Osteoblast (primary cell): ENCODE measurements at regions not wholly inside any gene's neighbourhood (a gene's known extent, or its start where the extent isn't known, plus 50 kb on each side); places are given as distances from the start of the nearest gene placed in this dataset.

Experiments used
- DNase-seq: peaks from one replicate; pipeline ENCODE4 v3.0.0; 2011; ENCODE audit warnings: low spot score, mixed read lengths; ENCODE audit not compliant: insufficient read length; ENCODE audit errors: missing footprints
- H2AFZ ChIP-seq: 2 replicates; pipeline ENCODE4 v1.6.0; 2011; ENCODE audit warnings: mild to moderate bottlenecking, low read length
- H3K27ac ChIP-seq: 2 replicates; pipeline ENCODE4 v1.5.1; 2011; ENCODE audit warnings: mild to moderate bottlenecking, low read depth, low read length, moderate library complexity
- H3K27me3 ChIP-seq: 2 replicates; pipeline ENCODE4 v1.6.0; 2012; ENCODE audit warnings: mild to moderate bottlenecking, control low read depth, inconsistent platforms, low read length, moderate library complexity; ENCODE audit not compliant: insufficient read depth
- H3K36me3 ChIP-seq: 2 replicates; pipeline ENCODE4 v1.5.1; 2011; ENCODE audit warnings: mild to moderate bottlenecking, low read length, control low read depth, moderate library complexity; ENCODE audit not compliant: insufficient read depth
- H3K4me1 ChIP-seq: 2 replicates; pipeline ENCODE4 v1.5.1; 2011; ENCODE audit warnings: mild to moderate bottlenecking, low read length, control low read depth, moderate library complexity; ENCODE audit not compliant: insufficient read depth
- H3K4me2 ChIP-seq: 2 replicates; pipeline ENCODE4 v1.6.0; 2011; ENCODE audit warnings: mild to moderate bottlenecking, low read length; ENCODE audit not compliant: insufficient read depth
- H3K4me3 ChIP-seq: fragments of 200-600 bp; sonication (generic); 3 replicates; pipeline ENCODE4 v1.5.1; 2012; ENCODE audit warnings: mild to moderate bottlenecking, low read length, inconsistent platforms; ENCODE audit not compliant: insufficient read depth
- H3K79me2 ChIP-seq: 2 replicates; pipeline ENCODE4 v1.6.0; 2012; ENCODE audit warnings: mild to moderate bottlenecking, low read length, control low read depth, inconsistent platforms; ENCODE audit not compliant: insufficient read depth
- H3K9me3 ChIP-seq: 2 replicates; pipeline ENCODE4 v1.5.1; 2011; ENCODE audit warnings: low read depth, low read length, control low read depth
- H4K20me1 ChIP-seq: 2 replicates; pipeline ENCODE4 v1.6.0; 2012; ENCODE audit warnings: mild to moderate bottlenecking, low read length, control low read depth; ENCODE audit not compliant: insufficient read depth
- TF ChIP-seq, protein P1 (sequence below): IDR thresholded peaks from 2 replicates; pipeline ENCODE4 v1.5.1; 2011; ENCODE audit warnings: mild to moderate bottlenecking, low read depth, low read length, moderate library complexity; ENCODE audit errors: extremely low read depth

- TF ChIP-seq, protein P1, sequence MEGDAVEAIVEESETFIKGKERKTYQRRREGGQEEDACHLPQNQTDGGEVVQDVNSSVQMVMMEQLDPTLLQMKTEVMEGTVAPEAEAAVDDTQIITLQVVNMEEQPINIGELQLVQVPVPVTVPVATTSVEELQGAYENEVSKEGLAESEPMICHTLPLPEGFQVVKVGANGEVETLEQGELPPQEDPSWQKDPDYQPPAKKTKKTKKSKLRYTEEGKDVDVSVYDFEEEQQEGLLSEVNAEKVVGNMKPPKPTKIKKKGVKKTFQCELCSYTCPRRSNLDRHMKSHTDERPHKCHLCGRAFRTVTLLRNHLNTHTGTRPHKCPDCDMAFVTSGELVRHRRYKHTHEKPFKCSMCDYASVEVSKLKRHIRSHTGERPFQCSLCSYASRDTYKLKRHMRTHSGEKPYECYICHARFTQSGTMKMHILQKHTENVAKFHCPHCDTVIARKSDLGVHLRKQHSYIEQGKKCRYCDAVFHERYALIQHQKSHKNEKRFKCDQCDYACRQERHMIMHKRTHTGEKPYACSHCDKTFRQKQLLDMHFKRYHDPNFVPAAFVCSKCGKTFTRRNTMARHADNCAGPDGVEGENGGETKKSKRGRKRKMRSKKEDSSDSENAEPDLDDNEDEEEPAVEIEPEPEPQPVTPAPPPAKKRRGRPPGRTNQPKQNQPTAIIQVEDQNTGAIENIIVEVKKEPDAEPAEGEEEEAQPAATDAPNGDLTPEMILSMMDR: no peak
- DNase-seq: no peak
- no peak overlapping the region for H3K4me3 ChIP-seq
- H3K4me2 ChIP-seq: no peak overlapping the region
- no peaks in the 10 kb centered on the region for H3K9me3 ChIP-seq
- no peaks in the 10 kb centered on the region for H3K79me2 ChIP-seq
- H3K4me1 ChIP-seq: no peaks in the 10 kb centered on the region
- peaks cover 11% of the 10 kb centered on the region for H3K27me3 ChIP-seq
- no peaks in the 10 kb centered on the region for H4K20me1 ChIP-seq
- no peak overlapping the region for H3K27ac ChIP-seq
- H3K36me3 ChIP-seq: no peaks in the 10 kb centered on the region
- H2AFZ ChIP-seq: no peak overlapping the region
Measured at GRCh38 chr4:25532591-25532990, 123.1 kb upstream of the SLC34A2 start.

- TF ChIP-seq, protein P1: no peak
- no peak overlapping the region for H3K4me3 ChIP-seq
- peaks cover 11% of the 10 kb centered on the region for H3K27me3 ChIP-seq
- H3K79me2 ChIP-seq: no peaks in the 10 kb centered on the region
- H4K20me1 ChIP-seq: no peaks in the 10 kb centered on the region
- no peaks in the 10 kb centered on the region for H3K36me3 ChIP-seq
- DNase-seq: no peak
- no peak overlapping the region for H3K27ac ChIP-seq
- H2AFZ ChIP-seq: no peak overlapping the region
- H3K9me3 ChIP-seq: no peaks in the 10 kb centered on the region
- no peaks in the 10 kb centered on the region for H3K4me1 ChIP-seq
- H3K4me2 ChIP-seq: no peak overlapping the region
Measured at GRCh38 chr4:25533256-25533655, 122.4 kb upstream of the SLC34A2 start.

GRCh38 chr4:25535278-25535677, 120.4 kb upstream of the SLC34A2 start:
- Histone ChIP-seq H3K9me3 (no peaks in the 10 kb centered on the region), H3K4me2 (no peak overlapping the region), H3K27me3 (peaks cover 8% of the 10 kb centered on the region), H4K20me1 (no peaks in the 10 kb centered on the region), H3K27ac (no peak overlapping the region), H3K79me2 (no peaks in the 10 kb centered on the region), H3K4me3 (no peak overlapping the region), H3K36me3 (no peaks in the 10 kb centered on the region), H2AFZ (no peak overlapping the region), H3K4me1 (no peaks in the 10 kb centered on the region)
- DNase-seq: no peak
- TF ChIP-seq, protein P1: no peak

DNA sequence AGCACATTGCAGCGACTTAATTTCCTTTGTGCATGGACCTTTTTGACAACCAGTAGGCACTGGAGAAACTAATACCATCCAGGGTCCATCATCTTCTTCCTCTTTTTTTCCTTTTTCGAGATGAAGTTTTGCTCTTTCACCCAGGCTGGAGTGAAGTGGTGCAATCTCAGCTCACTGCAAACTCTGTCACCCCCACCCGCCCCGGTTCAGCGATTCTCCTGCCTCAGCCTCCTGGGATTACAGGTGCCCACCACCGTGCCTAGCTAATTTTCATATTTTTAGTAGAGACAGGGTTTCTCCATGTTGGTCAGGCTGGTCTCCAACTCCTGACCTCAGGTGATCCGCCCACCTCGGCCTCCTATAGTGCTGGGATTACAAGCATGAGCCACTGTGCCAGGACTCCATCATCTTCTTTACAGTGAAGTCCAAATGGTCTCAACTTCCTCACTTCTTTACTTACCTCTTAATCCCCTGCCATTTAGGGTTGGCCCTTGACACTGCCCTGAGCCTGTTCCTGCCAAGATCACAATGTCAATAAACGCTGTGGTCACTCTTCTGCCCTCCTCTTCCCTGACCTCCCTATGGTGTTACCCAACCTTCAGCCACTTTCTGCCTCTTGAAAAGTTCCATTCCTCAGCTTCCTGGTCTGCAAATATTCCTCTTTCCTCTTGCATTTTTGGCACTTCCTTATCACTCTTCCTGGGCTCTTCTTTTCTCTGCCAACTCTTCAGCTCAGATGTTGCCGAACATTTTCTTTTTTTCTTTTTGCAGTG, 119.8 kb upstream of the SLC34A2 start:
- Histone ChIP-seq H4K20me1 (no peaks in the 10 kb centered on the region), H2AFZ (no peak overlapping the region), H3K9me3 (no peaks in the 10 kb centered on the region), H3K4me2 (no peak overlapping the region), H3K36me3 (no peaks in the 10 kb centered on the region), H3K27me3 (peaks cover 8% of the 10 kb centered on the region), H3K79me2 (no peaks in the 10 kb centered on the region), H3K4me1 (no peaks in the 10 kb centered on the region), H3K4me3 (no peak overlapping the region), H3K27ac (no peak overlapping the region)
- no peak for DNase-seq
- TF ChIP-seq, protein P1: no peak
